IMR-90 (cell line): ENCODE measurements at regions not wholly inside any gene's neighbourhood (a gene's known extent, or its start where the extent isn't known, plus 50 kb on each side); places are given as distances from the start of the nearest gene placed in this dataset.

Experiments
- ATAC-seq: fragments of 200-7000 bp; cut with Tn5 transposase; 2 replicates; pipeline ENCODE4 v1.9.1; 2020; ENCODE audit warnings: low read depth, mild to moderate bottlenecking, moderate library complexity
- BruUV-seq: library from RNA; stranded (reverse); fragments of 400-500 nt; replicated peaks from 2 replicates; lab custom pipeline; 2021; lab: Mats Ljungman, UMichigan
- CTCF ChIA-PET: fragments of 300-600 bp; formaldehyde crosslinking; extraction: SDS; loops from one replicate; lab custom pipeline; 2021; ENCODE audit warnings: antibody characterized with exemption; lab: Yijun Ruan, JAX
- POLR2A ChIA-PET: fragments of 300-600 bp; sonication (Branson Sonifier 250); formaldehyde crosslinking; loops from one replicate; lab custom pipeline; 2022; ENCODE audit warnings: antibody characterized with exemption; ENCODE audit not compliant: unreplicated experiment; lab: Charles Lee
- DNase-seq: peaks from one replicate; pipeline ENCODE4 v3.0.0; 2013
- H2AFZ ChIP-seq: replicated peaks from 2 replicates; pipeline ENCODE3; 2013; ENCODE audit warnings: low read length, mild to moderate bottlenecking; ENCODE audit not compliant: poor library complexity
- H2AK5ac ChIP-seq: 2 replicates; pipeline ENCODE4 v1.6.1; 2013; ENCODE audit warnings: low read depth, low read length, inconsistent platforms
- H2AK9ac ChIP-seq: replicated peaks from 2 replicates; pipeline ENCODE3; 2013; ENCODE audit warnings: mild to moderate bottlenecking, low read depth, low read length, moderate library complexity; ENCODE audit not compliant: poor library complexity
- H2BK120ac ChIP-seq: 2 replicates; pipeline ENCODE4 v1.6.1; 2013; ENCODE audit warnings: low read depth, low read length, inconsistent platforms
- H2BK15ac ChIP-seq: 3 replicates; pipeline ENCODE4 v1.6.1; 2013; ENCODE audit warnings: low read depth, low read length, inconsistent platforms
- H2BK20ac ChIP-seq: 2 replicates; pipeline ENCODE4 v1.6.1; 2013; ENCODE audit warnings: low read depth, mild to moderate bottlenecking, inconsistent platforms, low read length, moderate library complexity
- H2BK5ac ChIP-seq: 2 replicates; pipeline ENCODE4 v1.6.1; 2013; ENCODE audit warnings: mild to moderate bottlenecking, low read depth, low read length, inconsistent platforms; ENCODE audit not compliant: poor library complexity, severe bottlenecking
- H3K14ac ChIP-seq: replicated peaks from 2 replicates; pipeline ENCODE4 v1.6.1; 2013; ENCODE audit warnings: low read depth, low read length, inconsistent platforms
- H3K18ac ChIP-seq: 2 replicates; pipeline ENCODE4 v1.6.1; 2013; ENCODE audit warnings: low read depth, low read length, control low read depth
- H3K23ac ChIP-seq: 2 replicates; pipeline ENCODE4 v1.6.1; 2013; ENCODE audit warnings: low read depth, low read length, inconsistent platforms
- H3K27ac ChIP-seq: 2 replicates; pipeline ENCODE4 v1.5.1; 2013; ENCODE audit warnings: mild to moderate bottlenecking, control low read depth, low read length; ENCODE audit not compliant: insufficient read depth
- H3K27me3 ChIP-seq: 2 replicates; pipeline ENCODE4 v1.6.1; 2013; ENCODE audit warnings: low read length; ENCODE audit not compliant: control insufficient read depth, insufficient read depth
- H3K36me3 ChIP-seq: 2 replicates; pipeline ENCODE4 v1.6.1; 2013; ENCODE audit warnings: low read length, mixed read lengths; ENCODE audit not compliant: control insufficient read depth, insufficient read depth
- H3K4ac ChIP-seq: 2 replicates; pipeline ENCODE4 v1.6.1; 2013; ENCODE audit warnings: low read depth, low read length, inconsistent platforms
- H3K4me1 ChIP-seq: 2 replicates; pipeline ENCODE4 v1.6.1; 2013; ENCODE audit warnings: low read length, mixed read lengths; ENCODE audit not compliant: control insufficient read depth, insufficient read depth
- H3K4me2 ChIP-seq: 2 replicates; pipeline ENCODE4 v1.6.1; 2013; ENCODE audit warnings: low read depth, mild to moderate bottlenecking, control low read depth, low read length, moderate library complexity
- H3K4me3 ChIP-seq: 2 replicates; pipeline ENCODE4 v1.5.1; 2013; ENCODE audit warnings: low read depth, mild to moderate bottlenecking, control low read depth, low read length, moderate library complexity; ENCODE audit not compliant: insufficient read depth
- H3K56ac ChIP-seq: 2 replicates; pipeline ENCODE4 v1.6.1; 2013; ENCODE audit warnings: low read length, inconsistent platforms; ENCODE audit not compliant: insufficient read depth; ENCODE audit errors: extremely low read depth
- H3K79me1 ChIP-seq, 2 experiments: 2 replicates each; pipeline ENCODE4 v1.6.1; 2013; ENCODE audit warnings: low read length in 2 of 2, inconsistent platforms in 1 of 2, low read depth in 1 of 2
- H3K9ac ChIP-seq: 2 replicates; pipeline ENCODE4 v1.6.1; 2013; ENCODE audit warnings: low read depth, low read length, control low read depth
- H3K9me1 ChIP-seq: 2 replicates; pipeline ENCODE4 v1.6.1; 2013; ENCODE audit warnings: low read length, inconsistent platforms; ENCODE audit not compliant: insufficient read depth
- H3K9me3 ChIP-seq: 2 replicates; pipeline ENCODE4 v1.6.1; 2013; ENCODE audit warnings: low read length; ENCODE audit not compliant: control insufficient read depth, insufficient read depth
- H4K20me1 ChIP-seq: 2 replicates; pipeline ENCODE4 v1.6.1; 2013; ENCODE audit warnings: low read length, inconsistent platforms; ENCODE audit not compliant: insufficient read depth
- H4K5ac ChIP-seq: 2 replicates; pipeline ENCODE4 v1.6.1; 2013; ENCODE audit warnings: mild to moderate bottlenecking, low read depth, low read length, control low read depth
- H4K8ac ChIP-seq, 2 experiments: 2 replicates each; pipeline ENCODE4 v1.6.1; 2013; ENCODE audit warnings: low read depth in 2 of 2, low read length in 2 of 2, control low read depth in 1 of 2, inconsistent platforms in 1 of 2
- H4K91ac ChIP-seq: 2 replicates; pipeline ENCODE4 v1.6.1; 2013; ENCODE audit warnings: low read depth, low read length, inconsistent platforms; ENCODE audit not compliant: insufficient read depth
- BHLHE40 ChIP-seq: fragments of 150-350 bp; IDR thresholded peaks from 2 replicates; pipeline ENCODE4 v1.6.1; 2016; ENCODE audit warnings: mild to moderate bottlenecking, low read depth, low read length
- CEBPB ChIP-seq: IDR thresholded peaks from 2 replicates; pipeline ENCODE4 v1.6.1; 2012; ENCODE audit warnings: low read depth, low read length, improper control_type of control experiment
- MAZ ChIP-seq: IDR thresholded peaks from 2 replicates; pipeline ENCODE4 v1.6.1; 2012; ENCODE audit warnings: low read depth, mild to moderate bottlenecking, low read length, improper control_type of control experiment, moderate library complexity, borderline replicate concordance
- MXI1 ChIP-seq: IDR thresholded peaks from 2 replicates; pipeline ENCODE4 v1.6.1; 2012; ENCODE audit warnings: low read depth, mild to moderate bottlenecking, low read length, moderate library complexity, borderline replicate concordance
- POLR2A ChIP-seq: IDR thresholded peaks from 2 replicates; pipeline ENCODE4 v1.6.1; 2012; ENCODE audit warnings: mild to moderate bottlenecking, low read depth, low read length
- RAD21 ChIP-seq: IDR thresholded peaks from 2 replicates; pipeline ENCODE4 v1.6.1; 2012; ENCODE audit warnings: low read length, improper control_type of control experiment
- SMC3 ChIP-seq: fragments of 150-350 bp; IDR thresholded peaks from 2 replicates; pipeline ENCODE4 v1.6.1; 2016; ENCODE audit warnings: low read depth, mild to moderate bottlenecking, antibody characterized with exemption, low read length, moderate library complexity
- WGBS, 2 experiments: methylation state at CpG; one replicate each; pipeline versions ENCODE4 v1.1.5 to v1.1.7; 2013; ENCODE audit warnings: missing lambda C conversion rate in 2 of 2; ENCODE audit not compliant: insufficient read length in 1 of 2; ENCODE audit errors: extremely low coverage in 2 of 2; 5-methylcytosine and 5-hydroxymethylcytosine counted together
- dilution Hi-C: fragments of 300-500 bp; cut with HindIII; formaldehyde crosslinking; loops from one replicate; pipeline ENCODE4 v1.14.3; 2018; ENCODE audit warnings: low sequenced_read_pairs; ENCODE audit not compliant: unreplicated experiment
- in situ Hi-C: fragments of 300-500 bp; cut with MboI; formaldehyde crosslinking; loops from 3 replicates; pipeline ENCODE4 v1.14.3; 2019; ENCODE audit warnings: low sequenced_read_pairs, inconsistent platforms, mixed read lengths
- intact Hi-C: fragments of 100-400 bp; cut with micrococcal nuclease; formaldehyde crosslinking; loops from 2 replicates; pipeline ENCODE4 v1.10.0; 2022
- TF ChIP-seq, protein P1 (sequence below): fragments of 150-350 bp; IDR thresholded peaks from 2 replicates; pipeline ENCODE4 v1.6.1; 2016; ENCODE audit warnings: low read depth, mild to moderate bottlenecking, low read length, moderate library complexity, borderline replicate concordance

DNA sequence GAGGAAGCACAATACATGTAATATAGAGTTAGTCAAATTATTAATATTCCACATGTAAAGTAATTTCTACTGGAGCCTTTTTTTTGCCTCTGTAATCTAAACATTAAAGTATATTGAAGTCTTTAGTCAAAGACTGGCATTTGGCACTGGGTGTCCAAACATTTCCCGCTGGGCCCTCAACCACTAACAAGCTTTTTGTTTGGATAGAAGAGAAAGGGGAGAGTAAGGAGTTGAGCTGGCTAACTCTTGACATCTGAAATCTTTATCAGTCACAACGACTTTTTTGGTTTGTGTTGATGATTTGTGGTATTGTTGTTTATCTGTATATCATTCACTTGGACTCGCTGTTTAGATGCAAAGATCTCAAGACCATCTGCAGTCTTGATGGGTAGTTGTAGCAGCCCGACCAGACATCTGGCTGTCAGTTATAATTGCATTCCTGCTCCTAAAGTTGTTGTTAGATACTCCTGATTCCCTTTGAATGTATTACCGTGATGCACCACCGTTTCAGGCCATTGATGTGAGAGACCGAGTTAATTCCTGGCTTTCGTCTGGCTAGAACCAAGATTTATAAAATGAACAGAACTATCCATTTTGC lies 379.6 kb downstream of the MTX2 start:
- no peak overlapping the region for H2BK20ac ChIP-seq
- intact Hi-C loops = no loop called here
- H3K9me1 ChIP-seq = no peaks in the 10 kb centered on the region
- WGBS, 2 experiments = 20% methylated on average over 1 of the region's 8 CpGs; no CpG with 5 or more reads in 1 of the 2 experiments
- no peak overlapping the region for H3K18ac ChIP-seq
- H2AK5ac ChIP-seq = no peak overlapping the region
- no peak overlapping the region for H3K4ac ChIP-seq
- no peak overlapping the region for H3K4me2 ChIP-seq
- no peak overlapping the region for H3K9ac ChIP-seq
- no peak overlapping the region for H3K27ac ChIP-seq
- ChIA-PET CTCF (interaction anchor here (0.7 to 1.2 kb wide), 2 partner anchors 166 to 189 kb away, joined by 4 read pairs; no protein-coding TSS in a partner anchor), POLR2A (no interaction called here)
- no peaks in the 10 kb centered on the region for H3K36me3 ChIP-seq
- no peak overlapping the region for H3K23ac ChIP-seq
- no peak overlapping the region for H3K14ac ChIP-seq
- H3K4me3 ChIP-seq = no peak overlapping the region
- no peaks in the 10 kb centered on the region for H3K79me1 ChIP-seq
- no peak overlapping the region for H4K91ac ChIP-seq
- no peak overlapping the region for H3K56ac ChIP-seq
- DNase-seq = no peak
- TF ChIP-seq MXI1 (no peak), MAZ (no peak), CEBPB (no peak), SMC3 (no peak), BHLHE40 (no peak), POLR2A (no peak), RAD21 (no peak)
- TF ChIP-seq, protein P1, sequence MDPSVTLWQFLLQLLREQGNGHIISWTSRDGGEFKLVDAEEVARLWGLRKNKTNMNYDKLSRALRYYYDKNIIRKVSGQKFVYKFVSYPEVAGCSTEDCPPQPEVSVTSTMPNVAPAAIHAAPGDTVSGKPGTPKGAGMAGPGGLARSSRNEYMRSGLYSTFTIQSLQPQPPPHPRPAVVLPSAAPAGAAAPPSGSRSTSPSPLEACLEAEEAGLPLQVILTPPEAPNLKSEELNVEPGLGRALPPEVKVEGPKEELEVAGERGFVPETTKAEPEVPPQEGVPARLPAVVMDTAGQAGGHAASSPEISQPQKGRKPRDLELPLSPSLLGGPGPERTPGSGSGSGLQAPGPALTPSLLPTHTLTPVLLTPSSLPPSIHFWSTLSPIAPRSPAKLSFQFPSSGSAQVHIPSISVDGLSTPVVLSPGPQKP = no peak
- no TSS peak for BruUV-seq
- no peak overlapping the region for H2BK15ac ChIP-seq
- no peak overlapping the region for H2AK9ac ChIP-seq
- in situ Hi-C loops = no loop called here
- H2BK5ac ChIP-seq = no peak overlapping the region
- no peaks in the 10 kb centered on the region for H4K20me1 ChIP-seq
- no peak overlapping the region for H2BK120ac ChIP-seq
- no peaks in the 10 kb centered on the region for H3K9me3 ChIP-seq
- no peak overlapping the region for H2AFZ ChIP-seq
- no peak for ATAC-seq
- peaks cover 4% of the 10 kb centered on the region for H3K27me3 ChIP-seq
- dilution Hi-C loops = no loop called here
- no peak overlapping the region for H4K5ac ChIP-seq
- no peaks in the 10 kb centered on the region for H3K4me1 ChIP-seq
- H4K8ac ChIP-seq = no peak overlapping the region
